GM18507 (cell line): ENCODE measurements at regions not wholly inside any gene's neighbourhood (a gene's known extent, or its start where the extent isn't known, plus 50 kb on each side); places are given as distances from the start of the nearest gene placed in this dataset.

ENCODE experiments used
- DNase-seq: peaks from one replicate; pipeline ENCODE4 v3.0.0; 2011; ENCODE audit warnings: low read depth; ENCODE audit not compliant: insufficient read length; ENCODE audit errors: extremely low spot score
- FAIRE-seq: peaks from 2 replicates; lab custom pipeline; 2011; peaks lifted over from hg19 to GRCh38; lab: Jason Lieb, UNC

DNA sequence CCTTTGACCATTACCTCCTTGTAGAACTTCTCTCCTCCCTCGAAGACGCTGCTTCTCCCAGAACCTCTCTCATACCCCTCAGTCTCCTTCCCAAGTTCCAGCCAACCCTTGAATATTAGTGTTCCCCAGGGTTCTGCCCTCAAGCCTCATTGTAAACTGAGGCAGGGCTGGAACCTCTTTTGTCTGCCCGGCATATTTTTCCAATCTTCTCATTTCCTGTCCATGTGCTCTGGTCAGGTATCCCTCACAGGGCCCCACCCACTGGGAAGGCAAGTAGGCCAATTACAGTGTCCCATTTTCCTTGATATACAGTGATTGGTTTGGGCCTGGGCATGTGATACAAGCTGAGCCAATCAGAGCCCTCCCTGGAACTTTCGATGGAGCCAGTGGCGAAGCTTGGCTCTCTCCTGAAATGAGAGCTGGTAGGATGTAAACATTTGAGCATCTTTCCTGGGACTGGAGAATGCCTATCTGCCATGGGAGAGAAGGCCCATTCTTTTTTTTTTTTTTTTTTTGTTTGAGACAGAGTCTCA, 57.1 kb upstream of the ID3 start:
- no peak for DNase-seq
- FAIRE-seq: no peak

DNA sequence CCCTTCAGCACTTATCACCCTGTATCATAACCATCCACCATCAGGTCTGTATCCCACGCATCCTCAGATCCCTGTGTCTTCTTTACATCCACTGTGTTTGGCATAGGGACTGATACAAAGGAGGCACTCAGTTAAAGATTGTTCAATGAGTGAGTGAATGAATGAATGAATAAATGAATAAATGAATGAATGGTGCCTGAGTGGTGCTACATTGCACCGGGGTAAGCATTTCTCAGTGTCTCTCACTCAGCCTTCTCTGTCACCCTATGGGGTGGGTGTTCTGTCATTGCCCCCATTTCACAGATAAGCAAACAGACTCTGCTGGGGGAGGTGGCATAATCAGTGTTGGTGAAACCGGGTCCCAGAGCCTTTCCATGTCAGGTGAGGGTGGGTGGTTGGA, 56.6 kb upstream of the ID3 start:
- DNase-seq: no peak
- FAIRE-seq: no peak

DNA sequence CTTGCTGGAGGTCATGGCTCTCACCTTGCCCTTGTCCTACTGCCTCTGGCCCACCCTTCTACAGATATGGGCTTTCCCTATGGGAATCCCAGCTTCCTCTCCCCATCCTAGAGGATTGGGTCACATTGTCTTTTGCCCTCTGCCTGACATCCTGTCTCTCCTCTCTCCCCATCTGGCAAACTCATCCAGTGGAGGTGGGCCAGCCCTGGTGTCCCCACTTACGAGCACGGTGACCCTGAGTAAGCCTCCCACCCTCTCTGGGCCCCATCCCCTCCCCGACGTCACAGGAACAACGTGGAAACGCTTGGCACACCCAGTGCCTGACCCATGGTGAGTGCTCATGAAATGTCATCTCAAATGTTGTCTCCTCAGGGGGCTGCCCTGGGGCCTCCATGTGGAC, 56.1 kb upstream of the ID3 start:
- FAIRE-seq (no peak), DNase-seq (no peak)

DNA sequence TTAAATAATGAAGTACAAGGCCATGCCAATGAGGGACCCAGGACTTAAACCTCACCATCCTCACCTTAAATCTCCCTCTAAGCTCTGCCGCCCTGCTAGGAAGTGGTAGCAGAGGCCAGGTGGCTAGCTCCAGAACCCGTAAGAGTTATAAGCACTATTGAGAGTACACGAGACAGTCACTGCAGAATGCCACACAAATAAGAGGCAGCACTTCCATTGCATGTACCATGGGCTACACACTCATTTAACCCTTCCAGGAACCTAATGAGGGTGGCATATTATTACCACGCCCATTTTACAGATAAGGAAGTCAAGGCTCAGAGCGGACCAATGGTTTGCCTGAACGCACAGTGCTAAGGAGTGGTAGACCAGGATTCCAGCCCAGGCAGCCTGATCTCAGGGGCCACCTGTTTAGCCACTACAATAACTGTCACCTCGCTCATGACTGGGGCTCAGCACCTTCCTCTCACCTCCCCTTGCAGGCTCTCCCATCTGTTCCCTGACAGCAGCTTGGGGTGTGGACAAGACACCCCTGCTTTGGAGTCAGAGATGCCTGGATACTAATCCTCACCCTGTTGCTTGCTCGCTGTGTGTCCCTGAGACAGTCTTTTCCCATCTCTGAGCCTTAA, 54.8 kb upstream of the ID3 start:
- FAIRE-seq (peak; percentile 80), DNase-seq (no peak)

DNA sequence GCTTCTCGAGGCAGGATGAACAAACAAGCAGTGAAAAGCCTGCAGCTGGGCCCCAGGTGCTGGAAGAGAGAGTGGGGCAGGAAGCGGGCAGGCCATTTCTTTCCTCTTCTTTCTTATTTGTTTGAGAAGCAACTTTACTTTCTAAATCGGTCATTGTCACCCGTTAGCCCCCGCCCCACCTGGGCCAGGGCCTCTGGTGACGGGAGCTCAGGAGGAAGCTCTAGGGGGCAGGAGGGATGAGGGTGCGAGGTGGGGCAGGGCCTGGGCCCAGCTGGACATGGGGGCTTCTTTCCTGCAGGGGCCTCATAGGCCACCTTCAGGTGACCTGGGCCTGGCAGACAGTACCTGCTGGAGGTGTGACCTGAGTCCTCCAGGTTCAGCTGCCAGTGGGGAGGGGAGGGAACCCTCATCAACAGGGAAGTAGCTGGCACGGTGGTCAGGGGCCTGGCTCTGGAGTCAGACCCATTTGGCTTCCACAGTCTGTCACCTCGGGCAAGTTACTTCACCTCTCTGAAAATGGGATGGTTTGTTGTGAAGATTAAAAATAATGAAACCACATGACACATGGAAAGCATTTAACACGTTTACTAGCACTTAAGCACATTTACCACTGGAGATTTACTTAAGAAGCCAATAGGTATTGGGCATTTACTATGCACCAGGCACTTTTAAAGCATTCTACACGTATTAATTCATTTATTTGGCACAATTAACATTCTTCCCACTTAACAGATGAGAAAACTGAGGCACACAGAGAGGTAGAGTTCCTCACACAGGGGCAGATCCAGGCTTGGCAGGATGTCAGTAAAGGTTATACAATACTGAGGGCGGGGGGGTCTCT, 54.1 kb upstream of the ID3 start:
- DNase-seq (no peak), FAIRE-seq (peak; percentile 69)

DNA sequence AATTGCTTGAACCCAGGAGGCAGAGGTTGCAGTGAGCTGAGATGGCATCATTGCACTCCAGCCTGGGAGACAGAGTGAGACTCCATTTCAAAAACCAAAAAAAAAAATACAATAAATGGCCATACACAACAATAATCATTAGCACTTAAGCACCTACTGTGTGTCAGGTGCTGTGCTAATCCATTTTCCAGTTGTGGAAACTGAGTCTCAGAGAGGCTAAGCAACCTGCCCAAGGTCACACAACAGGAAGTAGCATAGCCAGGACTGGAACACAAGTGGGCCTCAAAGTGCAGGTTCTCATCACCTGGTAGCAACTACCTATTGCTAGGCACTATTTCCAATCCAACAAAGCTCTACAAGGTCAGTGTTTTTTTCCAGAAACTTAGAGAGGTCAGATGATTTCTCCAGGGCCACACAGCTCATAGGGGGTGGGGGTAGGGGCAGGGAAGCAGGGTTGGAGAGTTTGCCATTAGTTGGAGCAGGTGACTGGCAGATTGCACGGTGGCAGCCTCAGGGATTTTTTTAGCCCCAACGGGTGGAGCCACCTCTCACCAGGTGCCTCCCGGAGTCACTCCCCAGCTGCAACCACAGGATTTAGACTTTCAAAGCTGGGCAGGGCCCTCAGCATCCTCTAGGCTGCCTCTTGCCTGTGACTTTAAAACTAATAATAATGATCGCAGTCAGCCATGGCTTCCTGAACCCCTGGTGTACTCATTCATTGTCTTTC, 52.5 kb upstream of the ID3 start:
- FAIRE-seq (peak; percentile 38), DNase-seq (no peak)

DNA sequence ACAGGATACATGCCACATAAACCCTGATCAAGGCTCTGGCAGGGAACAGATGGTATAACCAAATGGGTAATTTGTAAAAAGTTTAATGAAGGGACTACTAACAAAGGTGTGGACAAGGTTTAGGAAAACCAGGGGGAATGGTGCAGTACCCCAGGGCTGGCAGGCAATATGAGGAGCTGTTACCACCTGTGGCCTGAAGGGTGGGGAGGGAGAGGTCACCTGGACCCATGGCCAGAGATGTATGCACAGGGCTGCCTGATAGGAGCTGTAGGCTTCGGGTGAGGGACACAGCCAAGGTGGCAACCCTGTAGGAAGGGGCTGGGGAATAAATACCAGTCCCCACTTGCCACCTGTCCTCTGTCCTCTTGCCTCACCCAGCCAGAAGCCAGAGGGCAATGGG, 51.4 kb upstream of the ID3 start:
- FAIRE-seq: no peak
- no peak for DNase-seq

DNA sequence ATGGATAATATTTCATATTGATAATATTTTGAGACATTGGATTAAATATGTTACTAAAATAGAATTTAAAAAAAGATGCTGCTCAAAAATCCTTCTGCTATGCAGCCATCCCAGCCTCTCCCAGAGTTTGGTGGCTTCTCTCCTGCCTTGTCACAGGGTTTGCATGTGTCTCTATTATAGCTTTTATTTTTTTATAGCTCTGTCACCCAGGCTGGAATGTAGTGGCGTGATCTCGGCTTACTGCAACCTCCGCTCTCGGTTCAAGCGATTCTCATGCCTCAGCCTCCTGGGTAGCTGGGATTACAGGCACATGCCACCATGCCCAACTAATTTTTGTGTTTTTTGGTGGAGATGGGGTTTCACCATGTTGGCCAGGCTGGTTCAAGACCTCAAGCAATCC, 50.7 kb upstream of the ID3 start:
- FAIRE-seq: no peak

More for the DNA sequence above, 50.7 kb upstream of the ID3 start:
- no peak for DNase-seq
